22Rv1 (cell line): ENCODE measurements at regions not wholly inside any gene's neighbourhood (a gene's known extent, or its start where the extent isn't known, plus 50 kb on each side); places are given as distances from the start of the nearest gene placed in this dataset.

Experiments used
- CTCF ChIP-seq: fragments of 450-650 bp; IDR thresholded peaks from 2 replicates; pipeline ENCODE4 v1.5.1; 2017; ENCODE audit warnings: mild to moderate bottlenecking
- ZFX ChIP-seq: fragments of 450-650 bp; IDR thresholded peaks from 2 replicates; pipeline ENCODE4 v1.6.1; 2017; ENCODE audit warnings: antibody characterized with exemption, borderline replicate concordance

DNA sequence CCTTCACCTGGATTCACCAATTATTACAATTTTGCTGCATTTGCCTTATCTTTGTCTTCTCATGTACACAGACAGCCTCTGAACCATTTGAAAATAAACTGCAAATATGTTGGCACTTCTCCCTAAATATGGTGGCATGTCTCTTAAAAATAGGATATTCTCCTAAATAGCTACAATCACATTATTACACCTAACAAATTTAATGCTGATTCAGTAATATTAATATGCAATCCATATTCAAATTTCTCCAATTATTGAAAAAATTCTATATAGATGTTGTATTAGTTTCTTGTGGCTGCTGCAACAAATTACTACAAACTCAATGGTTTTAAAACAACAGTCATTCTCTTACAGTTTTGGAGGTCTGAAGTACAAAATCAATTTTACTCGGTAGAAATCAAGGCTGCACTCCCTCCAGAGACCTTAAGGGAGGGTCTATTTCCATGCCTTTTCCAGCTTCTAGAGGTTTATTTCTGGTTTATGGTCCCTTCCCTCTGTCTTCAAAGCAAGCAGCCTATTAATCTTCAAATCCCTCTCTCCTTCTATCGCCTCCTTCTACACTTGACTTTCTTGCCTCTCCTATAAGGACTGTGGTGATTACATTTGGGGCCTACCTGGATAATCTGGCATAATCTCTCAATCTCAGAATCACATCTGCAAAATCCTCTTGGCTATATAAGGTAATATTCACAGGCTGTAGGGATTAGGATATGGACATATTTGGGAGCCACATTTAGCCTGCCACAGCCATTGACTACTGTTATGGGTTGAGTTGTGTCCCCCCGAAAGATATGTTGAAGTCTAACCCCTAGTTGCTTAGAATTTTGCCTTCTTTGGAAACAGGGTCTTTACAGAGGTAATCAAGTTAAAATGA, 52.5 kb upstream of the BOLA1 start:
- TF ChIP-seq CTCF (no peak), ZFX (no peak)
